ENCODE measurements at regions not wholly inside any gene's neighbourhood (a gene's known extent, or its start where the extent isn't known, plus 50 kb on each side); places are given as distances from the start of the nearest gene placed in this dataset.

DNA sequence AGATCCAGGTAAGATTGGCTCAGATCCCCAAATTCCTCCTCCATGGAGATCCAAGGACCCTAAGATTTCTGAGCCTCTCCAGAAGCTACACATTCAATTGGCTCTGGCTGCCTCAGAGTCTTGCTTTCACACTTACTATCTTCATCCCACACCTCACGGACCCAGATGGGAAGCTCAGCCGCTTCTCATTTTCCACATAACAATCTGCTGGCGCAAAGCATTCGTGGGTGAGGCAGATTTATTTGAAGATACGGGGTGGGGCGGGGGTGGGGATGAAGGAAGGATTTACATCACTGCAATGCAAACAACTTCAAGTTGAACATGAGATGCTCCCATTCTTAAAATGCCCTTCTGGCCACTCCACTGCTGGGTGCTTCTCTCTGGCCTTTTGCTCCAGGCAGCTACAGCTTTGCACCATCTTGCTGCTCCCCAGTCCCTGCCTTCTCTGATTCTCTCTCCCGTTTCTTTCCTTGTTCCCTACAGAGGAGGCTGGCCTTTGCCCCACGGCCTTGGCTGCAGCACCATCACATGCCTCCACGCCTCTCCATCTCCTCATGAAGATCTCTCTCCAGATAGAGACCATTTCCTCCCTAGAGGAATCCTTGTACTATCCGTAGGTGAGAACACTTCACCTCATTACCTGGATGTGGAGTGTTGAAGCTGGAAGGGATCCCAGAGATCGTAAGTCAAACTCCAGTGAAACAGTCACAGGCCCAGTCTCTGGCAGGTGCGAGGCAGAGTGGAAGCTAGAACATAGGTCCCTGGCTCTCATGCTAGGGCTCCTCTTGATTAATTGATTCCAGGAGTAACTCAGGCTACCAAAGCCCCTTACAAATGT is 175.9 kb downstream of the RPLP1 start:
- no peak for DNase-seq

DNA sequence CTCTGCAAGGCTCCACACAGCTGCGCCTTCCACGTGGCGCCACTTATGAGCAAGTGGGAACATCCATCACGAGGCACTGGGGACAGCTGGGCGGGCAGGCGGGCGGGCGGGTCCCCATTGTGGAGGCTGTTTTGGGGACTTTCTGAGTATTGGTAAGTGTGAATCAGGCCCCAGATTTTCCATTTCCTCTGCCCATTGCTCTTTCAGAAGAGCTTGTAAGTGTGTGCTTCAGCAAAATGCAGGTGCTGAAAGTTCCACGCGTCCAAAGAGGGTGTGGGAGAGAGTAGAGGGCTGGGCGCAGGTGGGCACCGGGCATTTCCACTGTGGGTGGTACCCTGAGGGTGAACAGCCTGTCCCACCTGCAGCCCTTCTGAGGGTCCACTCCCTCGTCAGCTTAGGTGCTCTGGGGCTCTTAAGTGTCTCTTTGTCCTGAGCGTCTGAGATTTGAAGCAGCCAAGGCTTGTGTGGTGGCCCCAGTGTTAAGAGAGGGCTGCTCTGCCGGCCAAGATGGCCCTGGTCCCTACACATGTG is 177.1 kb downstream of the RPLP1 start:
- DNase-seq: peak; percentile 43 to 53

DNA sequence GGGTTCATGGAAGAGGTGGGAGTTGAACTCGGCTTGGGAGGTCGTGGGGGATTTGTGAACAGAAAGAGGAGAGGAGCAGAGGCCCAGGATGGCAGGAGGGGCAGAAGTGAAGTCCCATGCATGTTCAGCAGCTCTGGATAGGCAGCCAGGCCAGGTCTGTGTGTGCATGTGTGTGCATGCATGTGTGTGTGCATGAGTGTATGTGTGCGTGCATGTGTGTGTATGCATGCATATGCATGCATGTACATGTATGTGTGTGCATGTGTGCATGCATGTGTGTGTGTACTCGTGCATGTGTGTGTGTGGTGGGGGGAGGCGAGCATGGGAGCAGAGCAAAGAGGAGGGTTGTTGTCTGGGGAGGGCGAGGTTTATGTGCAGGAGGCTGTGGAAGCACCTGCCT is 178.4 kb downstream of the RPLP1 start:
- peak in 1 of 2 experiments; percentile 4 for DNase-seq

DNA sequence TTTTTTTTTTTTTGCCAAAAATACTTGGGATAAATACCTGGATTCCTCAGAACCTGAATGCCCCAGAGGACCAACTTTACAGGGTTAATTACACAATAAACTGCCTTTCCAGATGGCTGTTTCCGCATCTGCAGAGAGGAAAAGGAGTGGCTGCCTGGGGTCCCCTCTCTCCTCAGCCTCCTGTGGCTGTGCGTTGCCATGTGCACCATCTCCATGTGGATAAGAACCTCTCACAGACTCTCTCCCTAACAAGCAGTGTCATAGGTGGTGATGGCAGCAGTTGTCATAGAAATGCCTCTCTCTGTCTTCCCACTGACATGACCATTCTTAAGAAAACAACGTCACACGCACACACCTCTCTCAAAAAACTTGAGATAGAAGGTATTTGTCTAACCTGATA is 179.4 kb downstream of the RPLP1 start:
- no peak for DNase-seq

DNA sequence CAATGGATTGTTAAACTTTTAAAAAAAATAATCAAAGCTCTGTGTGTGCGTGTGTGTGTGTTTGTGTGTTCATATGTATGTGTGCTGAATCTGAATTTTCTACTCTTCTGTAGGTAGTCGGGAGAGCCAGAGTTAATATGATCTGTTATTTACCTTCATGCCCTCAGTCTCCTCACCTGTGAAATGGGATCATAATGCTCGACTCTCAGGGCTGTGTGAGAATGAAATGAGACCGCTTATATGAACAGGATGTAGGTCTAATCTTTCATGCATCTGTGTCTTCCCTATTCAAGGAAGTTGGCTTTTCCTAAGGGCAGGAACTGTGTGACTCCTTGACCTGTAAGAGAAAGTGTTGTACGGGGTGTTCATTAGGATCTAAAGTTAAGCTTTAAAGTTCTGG is 182.2 kb downstream of the RPLP1 start:
- no peak for DNase-seq

DNA sequence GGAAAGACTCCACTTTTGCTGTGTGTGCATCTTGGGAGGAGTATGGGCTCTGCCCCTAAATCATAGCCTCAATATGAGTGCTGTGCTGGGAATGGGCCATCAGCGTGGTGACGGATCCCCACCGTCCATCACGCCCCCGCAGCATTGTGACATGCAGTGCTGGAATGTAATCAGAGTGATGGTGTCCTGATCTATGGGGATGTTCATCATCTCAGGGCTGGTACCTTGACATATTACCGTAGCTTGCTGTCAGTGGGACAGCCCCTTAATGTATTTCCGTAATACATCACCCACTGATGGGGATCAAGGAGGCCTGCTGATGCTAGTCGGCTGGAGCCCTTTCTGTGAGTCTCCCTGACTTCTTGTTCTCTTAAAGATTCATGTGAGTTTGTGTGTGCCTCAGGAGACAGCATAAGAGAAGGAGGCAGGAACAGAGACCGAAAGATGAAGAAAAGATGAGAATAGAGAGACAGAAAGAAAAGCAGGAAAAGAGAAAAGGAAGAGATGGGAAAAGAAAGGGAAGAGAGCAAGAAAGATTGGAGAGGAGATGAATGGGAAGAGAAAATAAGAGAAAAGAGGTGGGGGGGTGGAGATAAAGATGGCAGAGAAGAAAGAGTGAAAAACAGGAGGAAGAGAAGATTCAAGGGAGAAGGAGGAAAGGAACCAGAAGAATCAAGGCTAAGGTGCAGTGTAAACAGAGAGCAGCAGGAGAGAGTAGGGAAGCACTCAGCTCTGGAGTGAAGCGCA is 183.7 kb downstream of the RPLP1 start:
- DNase-seq: peak in 1 of 2 experiments; percentile 7

DNA sequence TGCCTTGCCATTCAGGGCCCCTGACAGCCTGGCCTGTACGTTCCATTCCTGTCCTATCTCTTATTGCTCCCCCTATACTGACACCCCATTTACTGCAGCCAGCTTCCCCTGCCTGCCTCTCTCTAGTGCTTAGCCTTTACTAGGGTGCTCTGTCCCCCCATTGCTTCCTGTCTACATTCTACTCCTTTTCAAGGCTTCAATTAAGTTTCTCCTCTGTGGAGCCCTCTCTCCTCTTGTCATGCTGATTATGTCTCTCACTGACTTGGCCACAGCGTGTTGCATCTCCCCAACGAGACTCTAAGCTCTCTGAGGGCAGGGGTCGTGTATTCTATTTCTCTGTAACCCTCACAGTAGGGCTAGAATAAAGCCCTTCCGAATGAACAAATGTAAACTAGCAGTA is 185.2 kb downstream of the RPLP1 start:
- peak in 1 of 2 experiments; percentile 7 for DNase-seq

DNA sequence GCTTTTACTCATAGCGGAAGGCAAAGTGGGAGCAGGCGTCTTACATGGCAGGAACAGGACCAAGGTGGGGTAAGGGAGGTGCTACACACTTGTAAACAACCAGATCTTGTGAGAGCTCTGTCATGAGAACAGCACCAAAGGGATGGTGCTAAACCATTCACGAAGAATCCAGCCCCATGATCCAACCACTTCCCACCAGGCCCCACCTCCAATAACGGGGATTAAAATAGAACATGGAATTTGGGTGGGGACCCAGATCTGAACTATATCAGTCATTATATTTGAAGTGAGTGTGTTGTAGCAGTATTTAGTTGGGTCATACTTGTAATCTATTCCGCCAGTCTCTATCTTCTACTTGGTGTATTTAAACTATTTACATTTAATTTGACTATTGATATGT is 190.9 kb downstream of the RPLP1 start:
- DNase-seq: peak in 1 of 2 experiments; percentile 4

DNA sequence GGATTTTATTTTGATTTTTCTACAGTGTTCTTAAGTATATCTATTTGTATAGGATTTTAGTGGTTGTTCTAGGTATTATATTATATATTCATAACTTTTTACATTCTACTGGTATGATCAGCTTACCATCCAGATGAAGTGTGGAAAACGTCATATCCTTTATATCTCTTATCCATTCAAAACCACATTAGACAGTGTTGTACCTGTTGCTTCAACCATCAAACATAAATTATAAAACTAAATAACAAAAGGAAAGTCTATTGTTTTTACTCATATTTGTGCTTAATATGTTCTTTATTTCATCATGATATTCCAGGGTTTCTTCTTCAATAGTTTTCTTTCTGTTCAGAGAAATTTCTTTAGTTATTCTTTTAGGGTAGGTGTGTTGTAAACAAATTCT is 191.4 kb downstream of the RPLP1 start:
- no peak for DNase-seq

DNA sequence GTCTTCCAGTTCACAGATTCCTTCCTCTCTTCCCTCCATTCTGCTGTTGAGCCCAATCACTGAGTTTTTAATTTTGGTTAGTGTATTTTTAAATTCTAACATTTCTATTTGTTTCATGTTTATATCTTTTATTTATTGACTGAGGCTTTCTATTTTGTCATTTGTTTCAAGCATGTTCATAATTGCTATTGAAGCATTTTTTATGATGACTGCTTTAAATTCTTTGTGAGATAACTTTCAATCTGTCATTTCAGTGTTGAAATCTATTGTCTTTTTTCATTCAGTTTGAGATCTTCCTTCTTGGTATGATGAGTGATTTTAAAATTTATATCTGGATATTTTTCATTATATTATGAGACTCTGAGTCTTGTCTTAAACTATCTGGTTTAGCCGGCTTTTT is 192.3 kb downstream of the RPLP1 start:
- DNase-seq: no peak

DNA sequence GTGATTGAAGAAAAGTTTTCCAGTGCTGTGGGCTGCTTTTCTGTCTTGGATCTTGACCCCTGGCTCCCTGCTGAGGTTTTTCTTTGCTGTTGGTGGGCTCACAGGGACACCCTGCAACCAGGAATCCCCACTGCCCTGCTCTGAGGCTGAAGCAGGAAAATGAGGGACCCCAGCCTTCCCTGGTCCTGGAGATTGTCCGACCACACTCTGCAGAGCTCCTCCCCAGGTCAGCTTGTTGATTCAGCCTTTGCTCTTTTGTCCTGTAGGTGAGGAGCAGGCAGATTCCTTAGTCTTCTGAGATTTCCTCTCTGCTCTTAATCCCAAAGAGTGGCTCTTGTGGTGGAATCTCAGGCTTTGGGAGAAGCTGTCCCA is 194.5 kb downstream of the RPLP1 start:
- no peak for DNase-seq

DNA sequence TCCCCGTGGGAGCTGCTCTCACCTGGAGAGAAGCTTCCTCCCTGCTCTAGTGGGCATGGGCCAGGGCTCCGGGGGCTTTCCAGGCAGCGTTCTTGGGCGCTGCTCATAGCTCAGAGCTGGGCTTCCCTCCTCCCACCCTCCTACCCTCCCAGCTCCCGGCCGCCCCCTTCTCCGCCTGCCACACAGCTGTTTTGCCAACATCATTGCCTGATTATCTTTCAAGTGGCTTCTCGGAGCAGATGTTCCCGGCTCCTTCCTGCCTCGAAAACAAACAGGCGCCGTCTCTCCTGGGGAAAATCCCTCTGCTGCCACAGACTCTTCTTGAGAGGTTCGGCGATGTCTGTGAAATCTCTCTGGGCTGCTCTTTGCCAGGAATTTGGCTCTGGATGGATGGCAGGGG is 195.6 kb downstream of the RPLP1 start:
- peak in 1 of 2 experiments; percentile 2 for DNase-seq

DNA sequence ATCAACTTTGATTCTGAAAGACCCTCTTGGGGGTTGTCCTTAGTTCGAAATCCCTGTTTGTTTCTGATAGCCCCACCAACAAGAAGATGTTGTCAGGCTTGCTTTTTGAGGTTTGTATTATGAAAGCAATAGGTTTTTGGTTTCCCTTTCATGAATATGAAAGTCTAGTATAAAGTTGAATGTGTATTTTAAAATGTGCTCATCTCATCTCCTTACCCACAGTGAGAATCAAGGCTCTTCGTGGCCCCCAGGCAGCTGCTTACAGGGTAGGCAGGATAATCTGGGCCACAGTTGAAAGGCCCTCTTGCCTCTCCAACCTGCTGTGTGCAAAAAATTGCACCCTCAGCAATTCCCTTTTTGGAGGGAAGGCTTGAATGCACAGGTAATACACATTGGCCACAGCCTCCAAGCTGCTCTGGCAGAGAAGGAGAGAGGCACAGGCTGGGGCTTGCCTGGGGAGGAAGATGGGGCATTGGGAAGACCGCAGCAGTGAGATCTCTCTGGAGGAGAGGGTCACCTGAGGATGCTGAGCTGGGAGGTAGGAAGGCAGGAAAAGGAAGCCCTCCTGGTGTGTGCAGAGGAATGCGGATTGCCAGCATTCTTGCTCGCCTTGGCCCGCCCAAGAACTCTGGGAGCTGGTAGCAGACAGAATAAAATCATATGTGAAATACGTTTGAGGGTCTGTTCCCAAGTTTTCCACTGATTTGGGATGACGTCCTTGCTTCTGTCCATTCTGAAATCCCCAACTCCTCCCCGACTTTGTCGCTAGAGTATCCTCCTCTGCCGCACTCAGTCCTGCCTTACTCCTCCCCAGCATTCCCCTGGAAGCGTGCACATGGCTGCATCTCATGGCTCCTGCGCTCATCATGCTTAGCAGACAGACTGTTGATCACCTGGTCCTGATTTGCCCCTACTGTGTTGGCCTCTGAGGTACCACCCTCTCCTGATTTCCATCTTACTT is 196.4 kb downstream of the RPLP1 start:
- DNase-seq: peak in 1 of 2 experiments; percentile 11

DNA sequence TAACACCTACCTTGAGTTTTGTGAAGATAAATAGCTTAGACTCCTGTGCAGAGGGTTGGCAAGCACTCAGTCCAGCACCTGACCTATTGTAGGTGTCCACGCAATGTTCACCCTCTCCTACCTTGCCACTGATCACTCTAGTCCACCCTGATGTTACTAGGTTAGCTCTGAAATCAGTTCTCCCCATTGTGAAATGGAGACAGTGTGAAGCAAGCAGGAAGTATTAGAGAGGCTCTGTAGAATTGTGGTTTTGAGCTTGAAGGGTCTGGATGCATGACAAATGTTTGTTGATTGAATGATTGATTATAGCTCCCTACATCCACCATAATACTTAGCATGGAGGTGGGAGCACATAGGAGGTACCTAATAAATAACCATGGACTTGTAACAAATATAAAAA is 199.7 kb downstream of the RPLP1 start:
- DNase-seq: no peak

DNA sequence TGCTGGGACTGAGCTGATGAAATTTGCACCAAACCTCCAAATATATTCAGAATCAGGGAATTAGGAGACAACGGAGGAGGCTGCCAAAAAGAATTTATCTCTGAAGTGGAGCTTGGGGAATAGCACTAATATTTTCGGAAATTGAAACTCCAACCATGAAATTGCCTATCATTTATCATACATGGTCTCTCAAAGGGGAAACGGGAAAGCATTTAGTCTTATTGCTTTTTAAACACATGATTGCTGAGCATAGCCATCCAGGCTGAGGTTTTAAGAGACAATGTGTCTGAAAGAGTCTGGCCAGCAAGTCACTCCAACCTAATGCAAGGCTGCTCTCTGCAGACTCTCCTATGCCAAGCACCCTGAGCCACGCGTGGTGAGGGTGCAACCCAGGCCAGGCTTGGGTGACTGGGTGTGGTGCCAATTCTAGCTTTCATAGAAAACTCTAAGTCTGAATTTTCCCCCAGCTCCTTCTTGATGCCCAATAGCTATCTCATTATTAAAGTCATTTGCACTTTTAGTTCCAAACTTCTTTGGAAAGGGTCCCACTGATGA is 200.2 kb downstream of the RPLP1 start:
- DNase-seq: peak; percentile 12 to 13

DNA sequence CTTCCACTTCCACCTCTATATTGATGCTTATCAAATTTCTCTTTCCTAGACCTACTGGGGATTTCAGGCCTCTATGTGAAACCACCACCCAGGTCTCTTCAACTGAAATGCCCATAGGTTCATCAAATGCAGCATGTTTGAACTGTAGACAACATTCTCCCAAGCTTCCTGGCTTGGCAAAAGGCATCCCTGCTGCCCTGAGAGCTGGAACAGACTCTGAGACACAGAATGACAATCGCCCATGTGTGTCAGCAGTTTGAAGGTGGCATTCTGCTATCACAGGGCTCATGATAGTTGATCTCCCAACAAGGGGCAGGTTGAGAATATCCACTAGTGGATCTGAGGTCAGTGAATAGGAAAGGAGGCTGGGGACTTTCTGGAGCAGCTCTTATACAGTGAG is 200.7 kb downstream of the RPLP1 start:
- DNase-seq: peak; percentile 4 to 8

DNA sequence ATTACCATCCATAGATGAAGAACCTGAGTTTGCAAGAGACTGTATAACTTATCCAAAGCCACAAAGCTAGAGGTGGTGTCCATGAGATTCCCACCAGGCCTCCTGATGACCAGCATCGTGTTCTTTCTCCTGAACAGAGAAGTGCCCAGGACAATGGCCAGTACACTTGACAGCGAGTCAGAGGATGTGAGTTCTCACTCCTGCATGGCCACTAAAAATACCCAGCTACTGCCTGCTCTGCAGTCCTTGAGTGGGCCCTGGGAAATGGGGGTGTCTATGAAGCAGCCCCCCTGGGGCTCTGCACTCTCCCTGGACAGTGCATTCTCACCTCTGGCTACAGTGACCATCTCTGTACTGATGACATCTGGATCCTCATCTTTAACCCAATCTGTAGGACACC is 201.2 kb downstream of the RPLP1 start:
- peak; percentile 4 to 13 for DNase-seq

DNA sequence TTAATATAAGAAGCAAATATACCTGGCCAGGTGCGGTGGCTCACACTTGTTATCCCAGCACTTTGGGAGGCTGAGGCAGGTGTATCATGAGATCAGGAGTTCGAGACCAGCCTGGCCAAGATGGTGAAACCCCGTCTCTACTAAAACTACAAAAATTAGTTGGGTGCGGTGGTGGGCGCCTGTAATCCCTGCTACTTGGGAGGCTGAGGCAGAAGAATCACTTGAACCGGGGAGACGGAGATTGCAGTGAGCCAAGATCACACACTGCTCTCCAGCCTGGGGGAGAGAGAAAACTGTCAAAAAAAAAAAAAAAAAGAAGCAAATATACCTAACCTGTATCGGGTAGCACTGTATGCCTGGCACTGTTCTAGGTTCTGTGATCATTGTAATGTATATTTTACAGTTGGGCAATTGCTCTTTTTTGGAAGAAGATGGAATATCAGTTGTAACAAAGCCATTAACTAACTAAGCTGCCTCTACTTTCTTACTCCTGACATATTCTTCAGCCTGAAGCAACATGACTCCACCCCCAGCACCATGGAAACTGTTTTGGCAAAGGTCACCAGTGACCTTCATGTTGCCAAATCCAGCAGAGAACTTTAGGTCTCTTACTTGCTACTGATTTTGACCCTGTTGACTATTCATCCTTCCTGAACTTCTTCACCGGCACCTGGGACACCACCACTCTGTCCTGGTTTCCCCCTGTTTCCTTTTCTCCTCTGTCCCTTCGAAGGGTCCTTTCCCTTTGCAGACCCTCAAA is 203.8 kb downstream of the RPLP1 start:
- DNase-seq: no peak

DNA sequence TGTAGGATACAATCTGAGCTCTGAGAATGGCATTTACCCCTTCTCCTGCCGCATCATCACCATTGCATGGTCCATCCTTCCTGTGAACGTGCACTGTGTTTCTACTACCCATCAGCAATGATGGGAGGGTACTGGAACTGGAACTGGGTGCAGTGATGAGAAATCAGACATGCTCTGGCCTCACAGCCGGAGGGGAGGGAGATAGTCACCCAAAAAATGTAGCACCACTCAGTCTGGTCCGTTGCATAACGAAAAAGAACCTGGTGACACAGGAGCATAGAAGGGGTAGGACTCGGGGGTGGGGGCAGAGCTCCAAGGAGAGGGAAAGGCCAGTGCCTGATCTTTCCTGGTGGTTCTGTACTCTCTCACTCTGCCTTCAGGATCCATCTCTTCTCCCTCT is 205.0 kb downstream of the RPLP1 start:
- peak in 1 of 2 experiments; percentile 1 for DNase-seq

DNA sequence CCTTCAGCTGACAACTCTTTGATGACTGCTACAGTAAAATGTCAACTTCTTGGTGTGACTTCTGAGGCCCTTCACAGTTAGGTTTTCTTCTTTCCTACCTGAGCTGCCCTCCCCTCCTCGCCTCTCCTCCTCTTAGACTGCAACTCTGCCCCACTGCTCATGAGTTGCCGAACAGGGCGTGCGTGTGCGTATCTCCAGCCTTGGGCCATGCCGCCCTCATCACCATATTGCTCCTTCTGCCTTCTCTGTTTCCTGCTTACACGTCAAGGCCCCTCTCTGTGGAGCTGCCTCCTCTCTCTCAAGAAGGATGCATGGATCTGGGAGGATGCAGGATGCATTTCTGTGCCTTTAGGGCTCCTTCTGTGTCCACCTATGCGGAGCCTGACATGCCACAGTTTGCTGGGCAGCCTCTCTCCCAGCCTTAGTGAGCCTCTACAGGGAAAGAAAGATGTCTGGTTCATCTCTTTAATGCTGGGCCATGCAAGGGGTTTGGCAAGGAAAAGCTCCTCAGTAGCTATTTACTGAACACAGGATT is 205.9 kb downstream of the RPLP1 start:
- peak in 1 of 2 experiments; percentile 6 for DNase-seq

DNA sequence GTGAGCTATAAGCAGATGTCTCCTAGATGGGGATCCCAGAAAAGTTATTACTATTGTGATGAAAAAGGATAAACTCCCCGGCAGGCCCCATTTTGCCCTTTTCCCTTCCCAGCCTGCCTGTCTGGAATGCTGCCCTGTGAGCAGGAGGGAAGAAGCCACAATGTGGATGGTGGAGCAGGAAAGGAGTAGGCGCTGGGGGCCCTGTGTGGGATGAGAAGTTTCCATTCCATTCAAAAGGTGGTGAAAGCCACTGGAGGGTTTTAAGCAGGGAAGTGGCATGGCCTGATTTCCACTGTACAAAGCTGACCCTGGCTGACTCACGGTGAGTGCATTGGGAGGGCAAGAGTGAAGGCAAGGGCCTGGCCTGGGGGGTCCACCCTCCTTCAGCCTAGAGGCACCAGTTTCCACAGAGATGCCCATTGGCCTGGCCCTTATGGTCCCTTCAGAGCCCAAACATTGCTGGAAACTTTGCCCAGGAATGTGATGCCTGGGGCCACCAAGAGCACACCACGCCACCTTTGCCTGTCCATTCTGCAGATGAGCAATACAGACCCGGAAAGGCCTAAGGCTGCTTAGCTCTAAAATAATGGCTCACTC is 206.9 kb downstream of the RPLP1 start:
- DNase-seq: peak in 1 of 2 experiments; percentile 7
